Thyroid gland (tissue), 4 donors: ENCODE measurements at regions not wholly inside any gene's neighbourhood (a gene's known extent, or its start where the extent isn't known, plus 50 kb on each side); places are given as distances from the start of the nearest gene placed in this dataset.

ENCODE experiments used
- POLR2A ChIP-seq, 2 donors: fragments of 450-650 bp; IDR thresholded peaks; one replicate each; pipeline ENCODE4 v1.6.1; 2017; ENCODE audit warnings: antibody characterized with exemption in 2 of 2, mild to moderate bottlenecking in 2 of 2, moderate library complexity in 1 of 2
- TF ChIP-seq, protein P1 (sequence below), 6 experiments: fragments of 200-600 bp in 3 of 6; fragments of 450-650 bp in 3 of 6; sonication (generic) in 3 of 6; IDR thresholded peaks; one replicate each; pipeline ENCODE4 v1.5.1; 2016 to 2019; ENCODE audit warnings: antibody characterized with exemption in 6 of 6, mild to moderate bottlenecking in 2 of 6, inconsistent platforms in 1 of 6, moderate library complexity in 1 of 6

DNA sequence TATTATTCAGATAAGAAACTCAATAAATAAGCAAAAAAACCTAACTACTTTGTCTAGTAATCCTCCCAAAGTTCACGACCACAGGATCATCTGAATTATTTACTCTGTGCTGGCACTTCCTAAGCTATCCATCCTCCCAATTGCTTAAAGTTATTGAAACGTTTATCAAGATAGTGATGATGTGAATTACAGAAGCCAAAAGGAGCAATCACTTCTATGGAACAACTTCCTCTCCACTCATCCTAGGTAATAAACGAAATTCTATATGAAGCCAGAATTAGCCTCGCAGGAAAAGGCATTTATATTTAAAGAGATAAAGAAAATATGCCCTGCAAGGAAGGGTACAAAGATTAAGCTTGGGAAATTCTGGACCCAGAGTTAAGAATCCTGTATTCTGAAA is 475.4 kb downstream of the NLGN4X start:
- TF ChIP-seq, protein P1, sequence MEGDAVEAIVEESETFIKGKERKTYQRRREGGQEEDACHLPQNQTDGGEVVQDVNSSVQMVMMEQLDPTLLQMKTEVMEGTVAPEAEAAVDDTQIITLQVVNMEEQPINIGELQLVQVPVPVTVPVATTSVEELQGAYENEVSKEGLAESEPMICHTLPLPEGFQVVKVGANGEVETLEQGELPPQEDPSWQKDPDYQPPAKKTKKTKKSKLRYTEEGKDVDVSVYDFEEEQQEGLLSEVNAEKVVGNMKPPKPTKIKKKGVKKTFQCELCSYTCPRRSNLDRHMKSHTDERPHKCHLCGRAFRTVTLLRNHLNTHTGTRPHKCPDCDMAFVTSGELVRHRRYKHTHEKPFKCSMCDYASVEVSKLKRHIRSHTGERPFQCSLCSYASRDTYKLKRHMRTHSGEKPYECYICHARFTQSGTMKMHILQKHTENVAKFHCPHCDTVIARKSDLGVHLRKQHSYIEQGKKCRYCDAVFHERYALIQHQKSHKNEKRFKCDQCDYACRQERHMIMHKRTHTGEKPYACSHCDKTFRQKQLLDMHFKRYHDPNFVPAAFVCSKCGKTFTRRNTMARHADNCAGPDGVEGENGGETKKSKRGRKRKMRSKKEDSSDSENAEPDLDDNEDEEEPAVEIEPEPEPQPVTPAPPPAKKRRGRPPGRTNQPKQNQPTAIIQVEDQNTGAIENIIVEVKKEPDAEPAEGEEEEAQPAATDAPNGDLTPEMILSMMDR (IDR thresholded peaks at IDR 0.05) = no peak
- no peak for TF ChIP-seq POLR2A (IDR thresholded peaks at IDR 0.05)
